HG02623 (cell line): ENCODE measurements at regions not wholly inside any gene's neighbourhood (a gene's known extent, or its start where the extent isn't known, plus 50 kb on each side); places are given as distances from the start of the nearest gene placed in this dataset.

Experiments
- ATAC-seq: cut with Tn5 transposase; IDR thresholded peaks from one replicate; pipeline ENCODE4 v1.9.1; 2021; ENCODE audit warnings: moderate library complexity; ENCODE audit not compliant: unreplicated experiment

- no peak for ATAC-seq
Measured at GRCh38 chr1:220979371-220979770, 100.1 kb downstream of the HLX start.

- ATAC-seq, result no peak
Measured at GRCh38 chr1:220982686-220983085, 103.4 kb downstream of the HLX start.

GRCh38 chr1:220983877-220984635 lies 104.8 kb downstream of the HLX start:
- ATAC-seq, result no peak

GRCh38 chr1:220990427-220991339 lies 111.4 kb downstream of the HLX start:
- ATAC-seq, result no peak

GRCh38 chr1:220991506-220991905 lies 112.3 kb downstream of the HLX start:
- no peak for ATAC-seq

- ATAC-seq, result no peak
Measured at GRCh38 chr1:220991959-220992704, 112.9 kb downstream of the HLX start.

- no peak for ATAC-seq
Measured at GRCh38 chr1:220992705-220993052, 113.4 kb downstream of the HLX start.

- no peak for ATAC-seq
Measured at GRCh38 chr1:220994671-220995070, 115.4 kb downstream of the HLX start.

GRCh38 chr1:220997791-220998190 lies 118.5 kb downstream of the HLX start:
- no peak for ATAC-seq

- no peak for ATAC-seq
Measured at GRCh38 chr1:220999872-221000863, 120.9 kb downstream of the HLX start.

- no peak for ATAC-seq
Measured at GRCh38 chr1:221001167-221001566, 121.9 kb downstream of the HLX start.

GRCh38 chr1:221002601-221003000 lies 123.4 kb downstream of the HLX start:
- no peak for ATAC-seq

- no peak for ATAC-seq
Measured at GRCh38 chr1:221011145-221011544, 131.9 kb downstream of the HLX start.

- ATAC-seq, result no peak
Measured at GRCh38 chr1:221012120-221012519, 132.9 kb downstream of the HLX start.

- no peak for ATAC-seq
Measured at GRCh38 chr1:221013691-221014660, 134.7 kb downstream of the HLX start.

GRCh38 chr1:221015159-221015790 lies 136.0 kb downstream of the HLX start:
- no peak for ATAC-seq

- ATAC-seq, result no peak
Measured at GRCh38 chr1:221016751-221017150, 137.5 kb downstream of the HLX start.

GRCh38 chr1:221018414-221018813 lies 139.2 kb downstream of the HLX start:
- no peak for ATAC-seq

- no peak for ATAC-seq
Measured at GRCh38 chr1:221022331-221022730, 143.1 kb downstream of the HLX start.
